ENCODE measurements at regions not wholly inside any gene's neighbourhood (a gene's known extent, or its start where the extent isn't known, plus 50 kb on each side); places are given as distances from the start of the nearest gene placed in this dataset.

- no peak for DNase-seq (ENCODE audit: low read depth)
Observed at GRCh38 chr6:15993716-15994228, 135.1 kb upstream of the MYLIP start.

- no peak for DNase-seq (ENCODE audit: low read depth)
Observed at GRCh38 chr6:15990179-15990578, 138.7 kb upstream of the MYLIP start.

GRCh38 chr6:15989397-15989796 is 139.5 kb upstream of the MYLIP start:
- DNase-seq (ENCODE audit: low read depth): no peak

- no peak for DNase-seq (ENCODE audit: low read depth)
Observed at GRCh38 chr6:15987569-15987968, 141.3 kb upstream of the MYLIP start.

- no peak for DNase-seq (ENCODE audit: low read depth)
Observed at GRCh38 chr6:15986027-15986629, 142.8 kb upstream of the MYLIP start.

DNA sequence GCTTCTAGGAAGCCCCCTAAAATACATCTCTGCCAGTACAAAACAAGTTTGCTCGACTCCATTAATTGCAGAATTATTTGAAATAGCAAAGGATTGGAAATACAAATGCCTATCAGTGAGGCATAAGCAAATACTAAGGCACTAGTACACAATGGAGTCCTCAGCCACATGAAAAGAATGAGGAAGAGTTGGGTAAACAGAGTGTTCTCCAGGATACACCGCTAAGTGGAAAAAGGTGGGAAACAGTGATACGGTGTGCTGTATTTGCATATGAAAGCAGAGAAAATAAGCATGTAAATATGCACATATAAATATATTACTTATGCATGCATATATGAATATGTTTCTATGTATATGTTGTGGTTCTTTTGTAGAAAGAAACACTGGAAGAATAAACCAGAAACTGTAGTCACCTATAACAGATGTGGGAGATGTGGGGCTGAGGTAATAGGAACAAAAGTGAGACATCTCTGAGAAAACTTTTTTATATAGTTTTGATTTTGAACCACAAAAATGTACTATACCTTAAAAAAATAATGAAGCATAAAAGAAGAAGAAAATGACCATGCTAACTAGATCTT is 143.4 kb upstream of the MYLIP start:
- no peak for DNase-seq (ENCODE audit: low read depth)

DNA sequence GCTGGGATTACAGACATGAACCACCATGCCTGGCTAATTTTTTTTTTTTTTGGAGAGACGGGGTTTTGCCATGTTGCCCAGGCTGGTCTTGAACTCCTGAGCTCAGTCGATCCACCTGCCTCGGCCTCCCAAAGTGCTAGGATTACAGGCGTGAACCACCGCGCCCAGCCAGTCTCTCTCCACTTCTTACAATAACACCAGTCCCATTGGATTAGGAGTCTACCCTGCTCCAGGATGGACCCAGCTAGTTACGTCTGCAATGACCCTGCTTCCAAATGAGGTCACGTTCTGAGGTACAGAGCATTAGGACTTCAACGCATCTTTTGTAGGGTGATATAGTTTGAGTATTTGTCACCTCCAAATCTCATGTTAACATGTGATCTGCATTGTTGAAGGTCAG is 146.9 kb upstream of the MYLIP start:
- no peak for DNase-seq (ENCODE audit: low read depth)

DNA sequence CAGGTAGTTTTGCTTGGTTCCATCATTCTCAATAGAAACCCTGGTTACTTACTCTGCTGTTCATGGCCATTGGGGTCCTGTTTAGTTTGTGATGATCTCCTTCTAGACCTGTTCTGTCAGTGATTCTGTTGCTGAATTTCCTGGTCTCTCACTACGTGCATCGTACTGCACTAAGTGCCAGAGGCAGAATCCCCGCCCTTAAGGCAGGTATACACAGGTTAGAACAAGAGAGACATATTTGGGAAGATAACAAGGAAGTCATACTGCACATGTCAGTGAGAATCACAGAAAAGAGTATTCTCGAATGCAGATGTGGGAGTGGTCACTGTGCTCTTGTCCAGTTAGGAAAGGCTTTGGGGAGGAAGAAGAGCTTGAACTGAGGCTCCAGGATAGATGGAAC is 148.1 kb upstream of the MYLIP start:
- DNase-seq (ENCODE audit: low read depth): no peak

DNA sequence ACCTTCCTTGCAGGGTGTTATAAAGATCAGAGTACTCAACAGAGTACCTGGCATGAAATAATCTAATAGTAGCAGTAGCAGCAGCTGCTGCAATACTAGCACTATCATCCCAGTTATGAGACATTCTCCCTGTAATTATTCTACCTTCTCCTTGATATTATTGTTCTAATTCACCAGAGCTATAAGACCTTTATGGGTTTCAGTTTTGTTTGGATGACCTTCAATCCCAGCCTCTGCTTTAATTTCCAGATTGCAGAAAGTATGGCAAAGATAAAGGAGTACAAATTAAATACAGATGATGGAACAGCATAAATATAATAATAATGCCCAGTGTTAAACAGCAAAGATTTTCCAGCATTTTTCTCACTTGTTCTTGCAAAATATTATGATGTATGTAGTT is 150.5 kb upstream of the MYLIP start:
- DNase-seq (ENCODE audit: low read depth): no peak

GRCh38 chr6:15977050-15977449 is 151.8 kb upstream of the MYLIP start:
- no peak for DNase-seq (ENCODE audit: low read depth)

DNA sequence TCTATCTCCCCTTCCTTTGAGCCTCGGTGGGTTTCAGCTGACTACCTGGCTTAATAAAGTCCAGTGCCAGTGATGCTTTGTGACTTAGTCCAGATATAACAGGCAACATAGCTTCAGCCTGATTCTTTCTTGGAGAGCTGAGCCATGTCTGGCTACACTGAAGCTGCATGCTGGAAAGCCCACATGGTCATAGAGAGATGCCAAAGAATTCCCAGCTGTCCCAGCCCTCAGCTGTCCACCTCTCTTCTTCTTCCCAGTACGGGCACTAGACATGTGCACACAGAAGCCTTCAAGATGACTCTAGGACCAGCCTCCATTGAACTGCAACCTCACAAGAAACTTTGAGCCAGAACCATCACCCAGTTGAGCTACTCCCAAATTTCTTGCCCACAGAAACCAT is 154.1 kb upstream of the MYLIP start:
- no peak for DNase-seq (ENCODE audit: low read depth)

- no peak for DNase-seq (ENCODE audit: low read depth)
Observed at GRCh38 chr6:15970517-15970916, 158.4 kb upstream of the MYLIP start.

GRCh38 chr6:15969236-15969778 is 159.6 kb upstream of the MYLIP start:
- DNase-seq (ENCODE audit: low read depth): no peak

- no peak for DNase-seq (ENCODE audit: low read depth)
Observed at GRCh38 chr6:15968519-15968918, 160.4 kb upstream of the MYLIP start.

DNA sequence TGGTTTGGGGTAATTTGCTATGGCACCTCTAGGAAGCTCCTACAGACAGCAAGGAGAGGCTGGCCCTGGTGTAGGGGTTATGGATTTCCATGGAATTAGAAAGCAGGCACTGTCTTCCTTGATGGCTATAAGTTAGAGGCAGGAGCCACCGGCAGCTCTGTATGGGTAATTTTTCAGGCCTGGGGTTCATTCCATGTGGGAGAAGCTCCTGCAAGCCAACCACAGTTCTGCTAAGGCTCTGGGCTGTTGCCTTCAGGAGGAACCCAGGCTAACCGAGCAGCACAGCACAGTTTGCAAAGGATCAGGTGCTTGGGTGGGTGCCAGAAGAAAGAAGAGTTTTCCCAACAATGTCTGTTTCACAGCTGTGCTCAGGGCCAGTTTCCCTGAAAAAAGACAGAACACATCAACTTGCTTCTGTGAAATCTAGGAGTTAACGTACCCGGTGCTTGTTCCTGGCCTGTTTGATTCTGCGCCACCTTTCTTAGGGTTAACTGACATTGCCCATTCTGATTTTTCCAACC is 162.8 kb upstream of the MYLIP start:
- DNase-seq (ENCODE audit: low read depth): no peak

- no peak for DNase-seq (ENCODE audit: low read depth)
Observed at GRCh38 chr6:15962449-15962764, 166.5 kb upstream of the MYLIP start.

GRCh38 chr6:15961635-15962448 is 167.0 kb upstream of the MYLIP start:
- DNase-seq (ENCODE audit: low read depth): no peak

DNA sequence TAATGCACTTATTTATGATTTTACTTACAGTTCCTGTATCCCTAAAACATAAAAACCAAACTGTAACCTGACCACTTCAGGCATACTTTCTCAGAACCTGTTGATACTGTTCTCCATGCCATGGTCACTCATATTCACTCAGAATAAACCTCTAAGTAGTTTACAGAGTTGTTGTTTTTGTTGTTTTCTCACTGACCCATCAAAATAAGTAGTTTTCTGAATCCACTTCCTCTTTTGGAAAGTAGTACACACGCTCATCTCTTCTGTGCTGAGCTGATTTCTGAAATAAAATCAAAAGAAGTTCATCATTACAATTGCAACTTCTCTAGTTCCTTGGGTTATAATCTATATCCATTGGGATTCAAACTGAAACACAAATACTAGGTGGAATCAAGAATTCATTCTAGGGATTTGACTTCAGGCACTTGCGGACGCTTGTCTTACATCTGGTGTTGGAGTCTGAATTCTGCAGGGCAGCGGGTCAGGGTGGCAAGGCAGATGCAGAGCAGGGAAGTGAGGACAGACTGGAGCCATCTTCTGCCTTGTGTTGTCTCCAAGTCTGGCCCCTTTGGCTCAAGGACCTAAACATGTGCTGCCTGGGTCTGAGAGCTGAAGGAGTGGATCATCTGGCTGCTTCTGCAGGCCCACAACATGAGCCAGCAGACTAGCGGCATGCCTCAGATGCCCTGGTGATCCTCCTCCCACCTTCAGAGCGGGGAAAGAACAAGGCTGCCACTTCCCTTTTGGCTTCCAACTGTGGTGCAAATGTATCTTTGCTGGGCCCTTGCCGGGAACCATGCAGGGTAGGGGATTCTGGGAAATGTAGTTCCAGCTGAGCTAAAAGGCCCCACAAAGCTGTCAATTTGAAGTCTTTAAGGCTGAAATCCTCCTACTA is 167.9 kb upstream of the MYLIP start:
- no peak for DNase-seq (ENCODE audit: low read depth)

- no peak for DNase-seq (ENCODE audit: low read depth)
Observed at GRCh38 chr6:15957655-15958169, 171.2 kb upstream of the MYLIP start.

- no peak for DNase-seq (ENCODE audit: low read depth)
Observed at GRCh38 chr6:15956205-15957106, 172.4 kb upstream of the MYLIP start.

- no peak for DNase-seq (ENCODE audit: low read depth)
Observed at GRCh38 chr6:15955484-15955883, 173.4 kb upstream of the MYLIP start.
